GM18867 (cell line): ENCODE measurements at regions not wholly inside any gene's neighbourhood (a gene's known extent, or its start where the extent isn't known, plus 50 kb on each side); places are given as distances from the start of the nearest gene placed in this dataset.
"Not testable (repeated sequence)": the region's sequence is repeated elsewhere in the genome, so short reads cannot be mapped to it uniquely, and the experiment has no call there.

Experiments
- ATAC-seq: cut with Tn5 transposase; IDR thresholded peaks from one replicate; pipeline ENCODE4 v1.9.1; 2021; ENCODE audit warnings: mild to moderate bottlenecking, moderate library complexity; ENCODE audit not compliant: unreplicated experiment

GRCh38 chr9:74403581-74403980 is 93.6 kb upstream of the RORB start:
- ATAC-seq: no peak

- ATAC-seq: no peak
Measured at GRCh38 chr9:74404620-74405019, 92.5 kb upstream of the RORB start.

- ATAC-seq: no peak
Measured at GRCh38 chr9:74407166-74407565, 90.0 kb upstream of the RORB start.

GRCh38 chr9:74412236-74412979 is 84.7 kb upstream of the RORB start:
- no peak for ATAC-seq

GRCh38 chr9:74413876-74414275 is 83.3 kb upstream of the RORB start:
- ATAC-seq: no peak

- no peak for ATAC-seq
Measured at GRCh38 chr9:74414325-74414724, 82.8 kb upstream of the RORB start.

GRCh38 chr9:74415995-74416394 is 81.1 kb upstream of the RORB start:
- no peak for ATAC-seq

GRCh38 chr9:74424488-74424887 is 72.6 kb upstream of the RORB start:
- not testable (repeated sequence) for ATAC-seq

GRCh38 chr9:74431467-74431866 is 65.7 kb upstream of the RORB start:
- ATAC-seq: no peak

GRCh38 chr9:74443036-74443750 is 53.9 kb upstream of the RORB start:
- ATAC-seq: no peak

- ATAC-seq: no peak
Measured at GRCh38 chr9:74444369-74444768, 52.8 kb upstream of the RORB start.
